Colonic mucosa (tissue), 4 donors: ENCODE measurements at regions not wholly inside any gene's neighbourhood (a gene's known extent, or its start where the extent isn't known, plus 50 kb on each side); places are given as distances from the start of the nearest gene placed in this dataset.

Experiments used
- DNase-seq: peaks from one replicate; pipeline ENCODE4 v3.0.0-alpha.2; 2020
- H3K27ac ChIP-seq: fragments of 200-600 bp; one replicate; pipeline ENCODE4 v1.8.0; 2021
- H3K27me3 ChIP-seq: fragments of 200-600 bp; one replicate; pipeline ENCODE4 v1.8.0; 2021
- H3K36me3 ChIP-seq: fragments of 200-600 bp; one replicate; pipeline ENCODE4 v1.8.0; 2021
- H3K4me1 ChIP-seq: fragments of 200-600 bp; one replicate; pipeline ENCODE4 v1.8.0; 2021; ENCODE audit warnings: mild to moderate bottlenecking
- H3K4me3 ChIP-seq: fragments of 200-600 bp; one replicate; pipeline ENCODE4 v1.8.0; 2021
- H3K9ac ChIP-seq, 2 donors: one replicate each; pipeline ENCODE4 v1.7.0; 2013; ENCODE audit warnings: control low read depth in 2 of 2, low read depth in 2 of 2, low read length in 2 of 2
- H3K9me3 ChIP-seq: fragments of 200-600 bp; one replicate; pipeline ENCODE4 v1.8.0; 2021
- CTCF ChIP-seq: fragments of 200-600 bp; IDR thresholded peaks from one replicate; pipeline ENCODE4 v1.8.0; 2022; ENCODE audit warnings: antibody characterized with exemption, mild to moderate bottlenecking
- intact Hi-C: fragments of 100-400 bp; cut with DNase I; formaldehyde crosslinking; loops from one replicate; pipeline ENCODE4 v1.14.1; 2022
- donor health status: healthy.
- donor health status: DM: no; HTN: no; CAD: no.
- donor health status: DM: no; HTN: no; CAD: no.

- DNase-seq = no peak
- intact Hi-C loops = no loop called here
Observed at GRCh38 chr7:144892761-144893160, 56.9 kb upstream of the TPK1 start.

More at GRCh38 chr7:144892761-144893160, 56.9 kb upstream of the TPK1 start:
- Histone ChIP-seq H3K27me3 (no peaks in the 10 kb centered on the region), H3K36me3 (no peaks in the 10 kb centered on the region), H3K9ac (no peak overlapping the region), H3K27ac (no peak overlapping the region), H3K4me1 (no peaks in the 10 kb centered on the region), H3K4me3 (no peak overlapping the region), H3K9me3 (no peaks in the 10 kb centered on the region)
- no peak for TF ChIP-seq CTCF
